Right lung (tissue), 2 donors: ENCODE measurements at regions not wholly inside any gene's neighbourhood (a gene's known extent, or its start where the extent isn't known, plus 50 kb on each side); places are given as distances from the start of the nearest gene placed in this dataset.

ENCODE experiments used
- DNase-seq, 2 donors: peaks; one replicate each; pipeline ENCODE4 v3.0.0-alpha.2; 2013

GRCh38 chr7:98464558-98464940 lies 63.7 kb upstream of the BAIAP2L1 start:
- no peak for DNase-seq

GRCh38 chr7:98463837-98464557 lies 63.1 kb upstream of the BAIAP2L1 start:
- no peak for DNase-seq

GRCh38 chr7:98462911-98463633 lies 62.2 kb upstream of the BAIAP2L1 start:
- no peak for DNase-seq

GRCh38 chr7:98460902-98461301 lies 60.0 kb upstream of the BAIAP2L1 start:
- DNase-seq = no peak

GRCh38 chr7:98459529-98459928 lies 58.6 kb upstream of the BAIAP2L1 start:
- DNase-seq = no peak

GRCh38 chr7:98458090-98458875 lies 57.4 kb upstream of the BAIAP2L1 start:
- DNase-seq = no peak

GRCh38 chr7:98456866-98457265 lies 56.0 kb upstream of the BAIAP2L1 start:
- DNase-seq = no peak

- no peak for DNase-seq
Measured at GRCh38 chr7:98452791-98453190, 51.9 kb upstream of the BAIAP2L1 start.
